ENCODE measurements at regions not wholly inside any gene's neighbourhood (a gene's known extent, or its start where the extent isn't known, plus 50 kb on each side); places are given as distances from the start of the nearest gene placed in this dataset.

- no peak for DNase-seq
Measured at GRCh38 chr10:129033340-129033739, 433.7 kb upstream of the MGMT start.

DNA sequence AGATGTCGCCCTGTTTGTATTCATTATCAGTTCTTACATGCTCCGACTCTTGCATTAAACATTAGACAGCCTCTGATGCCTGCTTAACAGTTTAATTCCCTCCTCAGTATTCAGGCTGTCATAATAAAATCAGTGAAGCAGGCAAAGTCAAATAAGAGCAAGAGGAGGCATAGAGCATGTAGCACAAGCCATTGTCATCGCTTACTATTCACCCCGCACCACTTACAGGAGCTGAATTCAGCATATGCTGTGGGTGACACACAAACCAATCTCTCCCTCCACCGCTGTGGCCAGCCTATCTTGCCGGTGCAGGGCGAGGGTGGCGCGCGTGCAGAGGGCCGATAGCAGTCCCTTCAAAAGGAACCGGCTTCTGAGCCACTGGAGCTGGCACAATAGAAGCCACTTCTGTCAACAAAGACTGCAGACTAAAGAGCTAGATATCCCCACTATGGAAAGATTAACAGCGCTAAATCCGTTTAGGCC, 433.2 kb upstream of the MGMT start:
- DNase-seq: no peak

DNA sequence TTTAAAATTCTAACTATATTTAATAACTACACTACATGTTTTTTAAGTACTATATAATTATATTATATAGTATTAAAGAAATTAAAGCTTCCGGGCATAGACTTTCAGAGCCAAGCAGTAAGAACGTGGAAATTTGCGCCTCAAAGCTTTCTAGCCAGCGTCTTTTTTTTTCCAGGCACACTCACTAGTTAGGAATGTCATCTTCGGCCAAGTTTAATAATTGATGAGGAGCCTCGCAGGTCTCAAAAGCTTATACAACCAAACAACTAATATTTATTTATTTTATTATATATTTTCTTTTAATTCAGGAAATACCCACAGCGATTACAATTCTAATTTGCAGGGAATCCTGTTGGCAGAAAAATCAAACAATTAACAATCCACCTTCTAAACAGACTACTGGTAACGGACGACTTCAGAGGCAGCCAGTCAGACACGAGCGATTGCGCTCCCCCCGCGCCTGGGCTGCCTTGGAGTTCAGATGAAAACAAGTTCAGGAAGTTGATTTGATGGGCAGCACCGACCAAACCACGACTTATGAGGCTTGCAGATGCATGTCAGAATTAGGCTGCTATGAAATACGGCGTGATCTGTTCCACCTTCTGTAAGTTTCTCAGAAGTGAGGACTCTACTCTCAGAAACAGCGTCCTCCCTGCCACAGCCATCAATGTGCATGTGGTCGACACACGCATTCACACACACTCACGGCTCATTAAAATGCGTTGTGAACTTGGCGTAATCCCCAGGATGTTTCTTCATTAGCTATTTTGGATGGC, 431.8 kb upstream of the MGMT start:
- DNase-seq: peak; percentile 38

GRCh38 chr10:129038522-129038921, 428.5 kb upstream of the MGMT start:
- no peak for DNase-seq

GRCh38 chr10:129039406-129040370, 427.4 kb upstream of the MGMT start:
- no peak for DNase-seq

- DNase-seq: no peak
Measured at GRCh38 chr10:129040377-129040776, 426.7 kb upstream of the MGMT start.

DNA sequence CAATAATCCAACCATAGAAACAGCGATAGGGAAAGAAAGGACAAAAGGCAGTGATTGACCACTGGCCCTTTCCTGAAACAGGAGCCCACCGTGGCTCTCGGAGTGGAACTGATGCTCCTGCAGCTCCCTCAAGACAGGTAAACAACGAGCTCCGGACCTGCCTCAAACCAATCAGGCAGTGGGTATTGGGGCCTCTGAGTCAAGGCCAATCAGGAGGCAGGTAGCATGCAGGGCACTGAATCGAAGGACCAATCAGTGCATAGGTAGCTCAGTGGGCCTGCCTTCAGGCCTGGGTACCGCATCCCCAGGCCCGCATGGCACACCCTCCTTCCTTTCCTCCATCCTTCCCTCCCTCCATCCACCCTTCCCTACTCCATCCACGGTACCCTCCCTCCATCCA, 425.1 kb upstream of the MGMT start:
- DNase-seq: no peak

DNA sequence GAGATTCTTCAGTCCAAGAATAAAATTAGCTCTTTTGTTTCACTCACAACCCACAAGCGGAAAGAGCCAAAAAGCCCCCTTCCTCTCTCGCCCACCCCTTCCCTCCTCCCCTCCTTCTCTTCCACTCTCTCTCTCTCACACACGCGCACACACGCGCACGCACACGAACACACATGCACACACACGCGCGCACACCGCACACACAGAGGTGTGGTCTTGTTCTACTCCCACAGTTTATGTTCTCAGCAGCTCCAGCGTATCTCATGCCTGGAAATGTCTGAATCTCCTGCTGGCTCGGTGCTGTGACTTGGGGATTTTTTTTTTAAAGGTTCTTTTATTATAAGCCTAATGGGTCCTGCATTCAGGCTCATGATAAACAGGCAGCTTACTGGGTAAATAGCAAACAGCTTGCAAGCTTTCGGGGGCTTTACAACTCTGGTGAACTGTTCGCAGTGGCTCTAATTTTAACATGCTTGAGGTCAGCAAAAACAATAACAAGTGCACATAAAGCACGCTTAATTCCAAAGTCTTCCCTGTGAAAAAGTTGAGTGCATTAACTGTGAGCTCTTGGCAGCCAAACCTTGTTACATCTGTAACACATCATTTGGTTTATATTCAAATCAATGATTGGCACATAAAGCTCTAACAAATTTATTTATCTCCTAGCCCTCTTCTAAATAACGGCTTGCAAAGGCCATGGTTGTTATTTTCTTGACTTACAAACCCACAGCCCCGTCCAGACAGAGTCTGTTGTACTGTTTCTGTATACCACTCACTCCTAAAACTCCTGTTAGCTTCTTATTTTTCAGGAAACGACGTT, 424.1 kb upstream of the MGMT start:
- DNase-seq: peak; percentile 9

- no peak for DNase-seq
Measured at GRCh38 chr10:129043691-129044090, 423.4 kb upstream of the MGMT start.

DNA sequence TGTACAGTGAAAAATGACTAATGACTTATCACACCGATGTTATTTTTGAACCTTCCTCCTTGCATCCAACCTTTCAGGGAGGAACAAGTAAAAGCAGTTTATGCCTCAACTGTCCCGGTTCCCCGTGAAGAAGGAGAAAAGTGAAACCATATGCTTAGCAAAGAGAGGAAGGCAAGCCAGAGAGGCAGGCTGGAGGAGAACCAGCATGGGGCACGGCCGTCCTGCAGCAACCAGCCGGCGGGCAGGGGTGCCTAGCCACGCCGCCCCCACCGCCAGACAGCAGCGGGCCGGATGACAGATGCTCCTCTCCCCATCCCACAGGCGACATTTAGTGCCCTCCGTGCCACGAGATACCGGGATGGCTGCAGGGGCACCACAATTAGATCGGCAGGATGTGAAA, 421.4 kb upstream of the MGMT start:
- DNase-seq: no peak

- no peak for DNase-seq
Measured at GRCh38 chr10:129046065-129046681, 420.9 kb upstream of the MGMT start.

DNA sequence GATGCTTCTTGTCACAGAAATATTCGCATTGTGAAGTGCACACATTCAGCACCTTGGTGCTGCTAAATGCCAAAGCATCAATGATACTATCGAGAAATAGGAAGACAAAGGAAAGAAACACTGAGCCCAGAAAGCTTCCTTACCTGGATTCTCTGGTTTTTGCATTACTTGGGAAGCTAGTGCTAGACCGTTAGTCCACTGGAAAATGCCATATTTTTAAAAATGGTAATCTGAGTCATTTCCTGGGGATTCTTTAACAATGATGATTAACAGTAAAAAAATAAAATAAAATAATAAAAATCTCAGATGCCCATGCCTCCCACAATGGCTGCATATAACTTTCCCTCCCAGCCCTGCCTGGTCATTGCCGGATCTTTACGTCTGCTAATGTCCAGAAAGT, 420.1 kb upstream of the MGMT start:
- DNase-seq: no peak

DNA sequence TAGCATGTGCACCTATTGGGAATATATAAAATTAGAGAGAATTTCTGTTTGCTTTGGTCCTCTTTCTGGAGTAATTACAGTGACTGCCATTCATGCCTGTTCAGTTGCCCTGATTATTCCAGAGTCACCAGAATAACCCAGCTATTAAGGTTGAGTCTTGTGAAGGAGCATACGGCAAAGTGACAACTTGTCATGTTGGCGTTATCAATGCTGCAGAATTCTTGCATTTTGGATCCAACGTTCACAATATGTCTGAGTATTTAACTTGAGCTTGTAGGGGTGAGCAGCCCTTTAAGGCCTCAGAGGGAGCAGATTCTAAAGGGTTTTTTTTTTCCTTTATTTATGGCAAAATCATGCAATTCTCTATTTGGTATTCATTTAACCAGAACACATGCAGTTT, 419.4 kb upstream of the MGMT start:
- no peak for DNase-seq

DNA sequence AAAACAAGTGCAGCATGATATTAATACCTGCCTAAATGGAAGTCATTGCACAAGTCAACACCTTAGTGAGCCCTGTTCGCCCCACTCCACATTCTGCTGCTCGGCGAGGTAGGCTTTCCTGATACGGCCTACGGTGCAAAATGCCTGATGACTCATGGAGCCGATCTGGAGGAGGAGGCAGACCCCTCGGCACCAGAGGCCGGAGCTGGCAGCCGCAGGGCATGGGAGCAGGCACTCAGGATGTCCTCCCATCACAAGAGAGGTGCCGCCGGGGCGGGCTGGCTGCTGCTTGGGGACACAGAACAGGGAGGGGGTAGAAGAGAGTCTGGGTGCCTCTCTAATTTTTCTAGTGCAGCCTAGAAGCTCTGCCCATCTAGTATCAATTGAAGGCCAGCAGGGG, 418.5 kb upstream of the MGMT start:
- no peak for DNase-seq

DNA sequence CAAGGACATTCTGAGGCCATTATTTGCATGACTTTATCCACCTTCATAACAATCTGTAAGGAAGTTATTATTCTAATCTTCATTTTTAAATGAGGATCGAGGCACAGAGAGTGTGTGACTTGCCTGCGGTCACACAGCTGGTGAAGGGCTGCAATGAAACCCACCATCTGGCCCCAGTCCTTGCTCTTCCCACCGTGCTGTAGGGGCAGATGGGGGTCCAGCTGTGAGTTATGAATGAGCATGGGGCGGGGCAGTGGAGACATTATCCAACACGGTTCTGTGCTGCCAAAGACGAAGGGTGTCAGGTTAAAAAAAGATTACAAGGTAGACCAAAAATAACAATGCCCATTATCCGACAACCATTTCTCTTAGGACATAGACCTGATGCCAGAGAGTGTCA, 417.5 kb upstream of the MGMT start:
- DNase-seq: no peak

- DNase-seq: no peak
Measured at GRCh38 chr10:129055225-129055624, 411.8 kb upstream of the MGMT start.

DNA sequence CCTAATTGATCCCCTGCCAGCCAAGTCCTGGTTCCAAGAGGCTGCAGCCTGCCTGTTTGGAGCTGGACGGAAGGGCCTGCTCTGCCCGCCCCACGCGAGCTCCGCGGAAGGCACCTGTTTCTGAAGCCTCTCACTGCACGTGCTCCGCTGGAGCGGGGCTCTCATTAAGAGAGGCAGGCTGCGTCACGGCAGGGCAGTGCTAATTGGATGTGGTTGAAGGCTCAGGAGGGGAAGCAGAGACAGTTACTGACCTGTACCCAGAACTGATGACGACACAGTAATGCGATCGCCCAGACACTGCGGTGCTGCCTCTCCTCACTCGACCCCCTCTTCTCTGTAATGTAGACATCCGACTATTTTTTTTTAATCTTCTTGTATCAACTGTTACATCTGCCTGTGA, 411.1 kb upstream of the MGMT start:
- DNase-seq: no peak

DNA sequence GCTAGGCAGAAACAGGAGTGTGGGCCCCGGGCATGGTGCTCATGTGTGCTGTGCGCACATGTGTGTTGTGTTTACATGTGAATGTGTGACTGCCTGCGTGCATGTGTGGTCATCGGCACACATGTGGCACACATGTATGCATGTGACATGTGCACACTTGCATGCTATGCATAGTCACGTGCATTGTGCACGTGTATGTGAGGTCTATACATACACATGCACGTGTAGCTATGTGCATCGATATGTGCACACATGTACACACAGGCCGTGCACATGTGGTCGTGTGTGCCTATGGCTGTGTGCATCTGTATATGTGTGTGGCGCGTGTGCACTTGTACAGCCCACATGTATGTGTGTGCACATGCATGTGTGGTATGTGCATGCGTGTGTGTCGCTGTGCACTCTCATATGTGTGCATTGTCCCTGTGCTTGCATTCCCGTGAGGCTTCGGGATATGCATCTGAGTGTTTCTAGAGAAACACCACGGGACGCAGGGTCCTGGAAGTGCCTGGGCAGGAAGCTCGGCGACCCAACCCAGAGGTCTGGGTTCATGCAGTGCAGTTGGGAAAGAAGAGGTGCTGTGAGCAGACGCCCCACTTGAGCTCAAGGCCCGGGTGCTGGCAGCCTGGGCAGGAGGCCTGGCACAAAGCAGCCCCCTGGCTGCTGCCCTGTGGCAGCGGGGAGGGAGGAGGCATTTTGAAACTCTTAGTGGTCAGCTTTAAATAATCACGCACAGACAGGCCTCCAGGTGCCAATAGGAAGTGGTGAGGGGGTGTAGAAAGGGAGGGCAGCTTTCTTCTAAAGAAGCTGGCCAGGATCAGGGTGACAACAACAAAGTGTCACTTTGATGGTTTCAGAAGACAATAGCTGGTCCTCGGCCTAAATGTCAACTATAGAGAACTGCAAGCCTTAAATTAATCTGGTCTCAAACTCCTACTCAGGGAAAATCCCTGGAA, 410.0 kb upstream of the MGMT start:
- DNase-seq: no peak

- peak; percentile 14 for DNase-seq
Measured at GRCh38 chr10:129057856-129058663, 409.0 kb upstream of the MGMT start.

DNA sequence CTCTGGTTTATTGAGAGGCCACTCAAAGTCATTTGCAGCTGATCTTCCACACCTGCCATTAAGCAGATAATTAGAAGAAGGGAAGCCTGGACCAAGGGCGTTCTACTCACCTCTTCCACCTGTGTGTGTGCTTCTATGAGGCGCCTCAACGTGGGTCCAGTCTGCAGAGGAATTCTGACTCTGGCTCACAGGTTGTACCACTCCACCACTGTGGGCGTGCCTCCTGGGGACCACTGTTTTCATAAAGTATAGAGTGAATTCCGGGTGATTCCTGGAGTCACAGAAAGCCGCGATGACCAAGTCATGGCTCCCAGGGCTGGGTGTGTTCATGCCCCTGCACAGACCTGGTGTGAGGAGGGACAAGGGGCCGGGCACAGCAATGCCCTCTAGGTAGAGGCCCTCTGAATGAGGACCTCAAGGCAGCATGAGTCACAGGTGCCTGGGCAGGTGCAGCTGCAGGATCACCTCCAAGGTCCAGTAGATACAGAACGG, 408.3 kb upstream of the MGMT start:
- no peak for DNase-seq

All from stimulated activated CD4-positive, alpha-beta T cell treated with anti-CD3 and anti-CD28 coated beads, Interleukin-4, amount 100 ng/mL, for 1 hour (primary cell).